Memory B cell (primary cell): ENCODE measurements at regions not wholly inside any gene's neighbourhood (a gene's known extent, or its start where the extent isn't known, plus 50 kb on each side); places are given as distances from the start of the nearest gene placed in this dataset.
"Not testable (repeated sequence)": the region's sequence is repeated elsewhere in the genome, so short reads cannot be mapped to it uniquely, and the experiment has no call there.

Experiments used
- ATAC-seq: fragments of 150-1000 bp; cut with Tn5 transposase; 2 replicates; pipeline ENCODE4 v1.10.0; 2021; ENCODE audit warnings: low read depth, mild to moderate bottlenecking, moderate library complexity
- DNase-seq, 2 donors: peaks; one replicate each; pipeline ENCODE4 v3.0.0; 2022; ENCODE audit warnings: low spot score in 2 of 2
- H3K27ac Mint-ChIP-seq: one replicate; pipeline ENCODE4 v1.8.0; 2022; ENCODE audit warnings: mild to moderate bottlenecking, moderate library complexity, mixed read lengths
- H3K27me3 Mint-ChIP-seq: one replicate; pipeline ENCODE4 v1.8.0; 2022; ENCODE audit warnings: mixed read lengths
- H3K36me3 Mint-ChIP-seq: one replicate; pipeline ENCODE4 v1.8.0; 2022; ENCODE audit warnings: mild to moderate bottlenecking, mixed read lengths
- H3K4me1 Mint-ChIP-seq: one replicate; pipeline ENCODE4 v1.8.0; 2022; ENCODE audit warnings: mixed read lengths
- H3K4me3 Mint-ChIP-seq: one replicate; pipeline ENCODE4 v1.8.0; 2022; ENCODE audit warnings: mild to moderate bottlenecking, moderate library complexity, mixed read lengths
- H3K9me3 Mint-ChIP-seq: one replicate; pipeline ENCODE4 v1.8.0; 2022; ENCODE audit warnings: mixed read lengths

DNA sequence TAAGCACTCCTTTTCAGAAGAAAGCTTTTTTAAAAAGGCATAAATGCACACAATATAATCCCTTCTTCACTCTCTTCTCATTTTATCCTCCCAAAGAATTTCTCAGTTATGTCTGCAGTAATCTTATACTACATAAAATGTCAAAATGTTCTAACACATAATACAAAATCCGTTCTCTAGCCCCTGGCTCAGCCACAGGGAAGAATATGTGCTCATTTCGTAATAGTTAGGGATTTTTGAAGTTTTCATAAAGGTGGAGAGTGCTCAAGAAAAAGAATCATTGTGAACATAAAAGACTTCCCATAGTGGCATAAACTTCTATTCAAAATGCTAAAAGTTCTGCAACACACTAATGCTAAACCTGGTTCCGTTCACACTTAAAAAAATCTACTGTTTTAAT, 1410.7 kb upstream of the C9orf72 start:
- no peaks in the 10 kb centered on the region for H3K27me3 Mint-ChIP-seq
- no peaks in the 10 kb centered on the region for H3K36me3 Mint-ChIP-seq
- H3K9me3 Mint-ChIP-seq: peaks cover 4% of the 10 kb centered on the region
- DNase-seq: no peak
- H3K4me3 Mint-ChIP-seq: no peak overlapping the region
- no peak for ATAC-seq
- H3K27ac Mint-ChIP-seq: no peak overlapping the region
- H3K4me1 Mint-ChIP-seq: no peaks in the 10 kb centered on the region

DNA sequence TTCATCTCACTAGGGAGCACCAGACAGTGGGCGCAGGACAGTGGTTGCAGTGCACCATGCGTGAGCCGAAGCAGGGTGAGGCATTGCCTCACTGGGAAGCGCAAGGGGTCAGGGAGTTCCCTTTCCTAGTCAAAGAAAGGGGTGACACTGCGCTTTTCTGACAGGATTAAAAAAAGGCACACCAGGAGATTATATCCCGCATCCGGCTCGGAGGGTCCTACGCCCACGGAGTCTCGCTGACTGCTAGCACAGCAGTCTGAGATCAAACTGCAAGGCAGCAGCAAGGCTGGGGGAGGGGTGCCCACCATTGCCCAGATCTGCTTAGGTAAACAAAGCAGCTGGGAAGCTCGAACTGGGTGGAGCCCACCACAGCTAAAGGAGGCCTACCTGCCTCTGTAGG, 1416.7 kb upstream of the C9orf72 start:
- H3K27ac Mint-ChIP-seq, DNase-seq, H3K27me3 Mint-ChIP-seq, H3K36me3 Mint-ChIP-seq, H3K9me3 Mint-ChIP-seq, H3K4me1 Mint-ChIP-seq, ATAC-seq, H3K4me3 Mint-ChIP-seq: not testable (repeated sequence)

DNA sequence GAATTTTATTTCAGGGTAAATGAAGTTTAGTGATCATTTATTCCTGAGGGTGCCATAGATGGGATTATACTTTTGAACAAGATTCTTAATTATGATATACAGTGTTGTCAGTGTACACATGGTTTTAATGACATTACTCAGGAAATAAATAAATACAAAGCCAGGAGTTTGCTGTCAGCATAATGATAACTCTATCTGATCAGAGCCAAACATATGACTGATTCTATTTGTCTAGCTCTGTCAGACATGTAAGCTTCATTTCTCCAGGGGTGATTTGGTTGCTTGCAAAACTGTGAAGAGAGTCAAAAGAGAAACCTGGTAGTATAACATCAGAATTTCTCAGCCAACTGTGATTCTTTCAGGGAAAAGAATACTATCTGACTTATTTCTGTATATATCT, 1425.8 kb upstream of the C9orf72 start:
- Mint-ChIP-seq H3K36me3 (no peaks in the 10 kb centered on the region), H3K27me3 (no peaks in the 10 kb centered on the region), H3K27ac (no peak overlapping the region), H3K4me3 (no peak overlapping the region), H3K4me1 (no peaks in the 10 kb centered on the region), H3K9me3 (no peaks in the 10 kb centered on the region)
- DNase-seq (no peak), ATAC-seq (no peak)

DNA sequence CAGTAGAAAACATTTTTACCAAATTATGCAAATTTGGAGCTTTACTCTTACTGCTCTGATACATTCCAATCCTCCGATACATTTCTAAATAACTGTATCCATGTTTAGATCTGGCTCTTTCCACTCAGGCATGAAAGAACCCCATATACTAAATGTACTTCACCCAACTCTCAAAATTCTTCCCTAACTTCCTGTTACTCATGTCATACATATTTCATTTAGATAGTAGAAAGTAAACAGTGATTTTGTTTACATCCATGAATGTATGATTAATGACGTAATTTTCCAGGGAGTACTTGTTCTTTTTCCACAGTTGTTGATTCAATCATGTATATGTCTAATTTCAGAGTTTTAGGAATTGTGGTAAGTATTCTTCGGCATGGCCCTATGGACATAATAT, 1426.5 kb upstream of the C9orf72 start:
- Mint-ChIP-seq H3K4me3 (no peak overlapping the region), H3K27ac (no peak overlapping the region), H3K4me1 (no peaks in the 10 kb centered on the region), H3K27me3 (no peaks in the 10 kb centered on the region), H3K36me3 (no peaks in the 10 kb centered on the region), H3K9me3 (no peaks in the 10 kb centered on the region)
- DNase-seq (no peak), ATAC-seq (no peak)

- no peaks in the 10 kb centered on the region for H3K4me1 Mint-ChIP-seq
- DNase-seq (no peak), ATAC-seq (no peak)
- H3K9me3 Mint-ChIP-seq: no peaks in the 10 kb centered on the region
- H3K4me3 Mint-ChIP-seq: no peak overlapping the region
- H3K27ac Mint-ChIP-seq: no peak overlapping the region
- H3K27me3 Mint-ChIP-seq: no peaks in the 10 kb centered on the region
- H3K36me3 Mint-ChIP-seq: no peaks in the 10 kb centered on the region
Observed at GRCh38 chr9:29001006-29001405, 1427.7 kb upstream of the C9orf72 start.

GRCh38 chr9:29004988-29005387, 1431.7 kb upstream of the C9orf72 start:
- Mint-ChIP-seq H3K4me1 (no peaks in the 10 kb centered on the region), H3K27me3 (no peaks in the 10 kb centered on the region), H3K9me3 (peaks cover 5% of the 10 kb centered on the region), H3K36me3 (no peaks in the 10 kb centered on the region), H3K27ac (no peak overlapping the region), H3K4me3 (no peak overlapping the region)
- ATAC-seq (no peak), DNase-seq (no peak)

GRCh38 chr9:29006628-29007027, 1433.3 kb upstream of the C9orf72 start:
- Mint-ChIP-seq H3K27me3 (no peaks in the 10 kb centered on the region), H3K36me3 (no peaks in the 10 kb centered on the region), H3K4me3 (no peak overlapping the region), H3K9me3 (peaks cover 5% of the 10 kb centered on the region), H3K4me1 (no peaks in the 10 kb centered on the region), H3K27ac (no peak overlapping the region)
- no peak for DNase-seq
- ATAC-seq: no peak

DNA sequence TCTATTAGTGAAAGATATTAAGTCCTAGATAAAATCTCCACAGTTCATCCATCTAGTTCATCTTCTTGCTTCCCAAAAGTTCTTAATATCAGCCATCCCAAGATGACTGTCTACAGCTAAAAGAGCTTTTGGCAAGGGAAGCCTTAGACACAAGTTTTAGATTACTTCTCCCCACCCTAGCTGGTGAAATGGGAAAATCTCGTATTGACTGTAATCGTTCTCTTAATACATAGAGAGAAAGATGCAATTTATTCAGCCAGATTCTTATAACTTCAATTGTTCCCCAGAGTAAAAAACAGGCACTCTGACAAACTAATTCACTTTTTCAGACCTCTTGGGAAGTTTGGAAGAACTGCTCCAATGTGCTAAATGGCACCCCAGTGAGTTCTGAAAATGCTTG, 1439.6 kb upstream of the C9orf72 start:
- H3K27ac Mint-ChIP-seq: no peak overlapping the region
- no peaks in the 10 kb centered on the region for H3K4me1 Mint-ChIP-seq
- no peak overlapping the region for H3K4me3 Mint-ChIP-seq
- ATAC-seq (no peak), DNase-seq (no peak)
- H3K36me3 Mint-ChIP-seq: no peaks in the 10 kb centered on the region
- H3K27me3 Mint-ChIP-seq: no peaks in the 10 kb centered on the region
- peaks cover 7% of the 10 kb centered on the region for H3K9me3 Mint-ChIP-seq

DNA sequence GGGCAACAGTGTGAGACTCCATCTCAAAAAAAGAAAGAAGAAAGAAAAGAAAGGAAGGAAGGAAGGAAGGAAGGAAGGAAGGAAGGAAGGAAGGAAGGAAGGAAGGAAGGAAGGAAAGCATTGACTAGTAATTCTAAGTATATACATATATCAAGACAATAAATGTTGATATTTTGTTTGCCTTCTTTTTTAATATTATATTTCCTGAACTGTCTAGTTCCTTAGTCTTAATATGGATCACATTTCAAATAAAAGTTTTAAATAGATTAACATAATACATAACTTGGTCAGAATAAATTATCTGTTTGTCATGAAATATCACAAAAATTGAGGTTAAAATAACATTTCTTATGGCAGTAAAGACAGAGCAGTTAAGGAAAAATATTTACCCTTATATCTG, 1448.4 kb upstream of the C9orf72 start:
- DNase-seq (no peak), ATAC-seq (no peak)
- H3K27me3 Mint-ChIP-seq: no peaks in the 10 kb centered on the region
- no peaks in the 10 kb centered on the region for H3K4me1 Mint-ChIP-seq
- H3K9me3 Mint-ChIP-seq: peaks cover 7% of the 10 kb centered on the region
- H3K36me3 Mint-ChIP-seq: no peaks in the 10 kb centered on the region
- no peak overlapping the region for H3K27ac Mint-ChIP-seq
- H3K4me3 Mint-ChIP-seq: no peak overlapping the region

GRCh38 chr9:29038332-29038731, 1465.1 kb upstream of the C9orf72 start:
- DNase-seq (no peak), ATAC-seq (no peak)
- Mint-ChIP-seq H3K4me3 (no peak overlapping the region), H3K27me3 (no peaks in the 10 kb centered on the region), H3K27ac (no peak overlapping the region), H3K36me3 (no peaks in the 10 kb centered on the region), H3K9me3 (peaks cover 2% of the 10 kb centered on the region), H3K4me1 (no peaks in the 10 kb centered on the region)

DNA sequence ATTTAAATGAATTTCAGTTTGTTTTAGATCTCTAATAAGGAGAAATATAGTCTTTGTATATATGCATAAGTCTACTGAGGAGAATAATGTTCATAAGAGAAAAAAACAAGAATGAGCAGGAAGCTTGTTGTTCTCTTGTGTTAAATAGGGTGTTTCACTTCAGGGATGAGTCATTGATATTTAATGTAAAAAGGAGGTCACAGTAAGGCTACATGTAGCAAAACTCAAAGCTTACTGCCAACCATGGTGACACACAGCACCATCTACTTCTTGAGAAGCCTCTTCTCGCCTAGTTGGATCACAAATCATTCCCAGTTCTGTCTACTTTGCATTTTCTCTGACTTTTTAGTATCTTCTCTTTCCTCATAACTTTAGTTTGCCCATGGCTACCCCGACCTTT, 1466.0 kb upstream of the C9orf72 start:
- H3K36me3 Mint-ChIP-seq: no peaks in the 10 kb centered on the region
- H3K9me3 Mint-ChIP-seq: peaks cover 2% of the 10 kb centered on the region
- no peaks in the 10 kb centered on the region for H3K4me1 Mint-ChIP-seq
- H3K4me3 Mint-ChIP-seq: no peak overlapping the region
- no peak for DNase-seq
- H3K27ac Mint-ChIP-seq: no peak overlapping the region
- no peaks in the 10 kb centered on the region for H3K27me3 Mint-ChIP-seq
- ATAC-seq: no peak

DNA sequence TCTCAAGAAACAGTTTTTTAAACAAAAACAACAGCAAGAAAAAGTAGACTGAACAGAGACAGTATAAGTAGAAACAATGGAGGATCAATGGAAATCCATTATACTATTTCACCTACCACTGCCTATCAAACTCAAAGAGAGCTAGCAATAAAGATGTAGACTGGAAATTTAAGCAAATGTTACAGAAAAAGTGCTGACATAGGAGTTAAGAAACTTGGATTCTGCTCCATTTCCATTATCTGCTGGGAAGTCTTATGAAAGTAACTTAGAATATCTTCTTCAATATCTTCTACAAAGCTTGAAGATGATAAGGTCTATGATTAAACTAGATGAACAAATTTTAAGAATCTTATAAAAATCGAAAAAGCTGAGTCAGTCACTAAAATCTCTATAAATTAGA, 1469.8 kb upstream of the C9orf72 start:
- ATAC-seq (no peak), DNase-seq (no peak)
- Mint-ChIP-seq H3K27me3 (no peaks in the 10 kb centered on the region), H3K9me3 (no peaks in the 10 kb centered on the region), H3K4me1 (no peaks in the 10 kb centered on the region), H3K4me3 (no peak overlapping the region), H3K27ac (no peak overlapping the region), H3K36me3 (no peaks in the 10 kb centered on the region)

GRCh38 chr9:29044959-29045358, 1471.7 kb upstream of the C9orf72 start:
- Mint-ChIP-seq H3K4me3 (no peak overlapping the region), H3K27me3 (no peaks in the 10 kb centered on the region), H3K27ac (no peak overlapping the region), H3K4me1 (no peaks in the 10 kb centered on the region), H3K36me3 (no peaks in the 10 kb centered on the region), H3K9me3 (no peaks in the 10 kb centered on the region)
- DNase-seq (no peak), ATAC-seq (no peak)

- Mint-ChIP-seq H3K27me3 (no peaks in the 10 kb centered on the region), H3K36me3 (no peaks in the 10 kb centered on the region)
Observed at GRCh38 chr9:29060041-29060440, 1486.8 kb upstream of the C9orf72 start.

GRCh38 chr9:29062446-29062845, 1489.2 kb upstream of the C9orf72 start:
- Mint-ChIP-seq H3K27ac (no peak overlapping the region), H3K27me3 (no peaks in the 10 kb centered on the region), H3K36me3 (no peaks in the 10 kb centered on the region), H3K9me3 (peaks cover 4% of the 10 kb centered on the region), H3K4me1 (no peaks in the 10 kb centered on the region), H3K4me3 (no peak overlapping the region)
- DNase-seq: no peak
- ATAC-seq: no peak

More at GRCh38 chr9:29060041-29060440, 1486.8 kb upstream of the C9orf72 start:
- DNase-seq: no peak
- Mint-ChIP-seq H3K4me1 (no peaks in the 10 kb centered on the region), H3K4me3 (no peak overlapping the region), H3K27ac (no peak overlapping the region), H3K9me3 (peaks cover 7% of the 10 kb centered on the region)
- no peak for ATAC-seq

GRCh38 chr9:29063031-29063430, 1489.8 kb upstream of the C9orf72 start:
- Mint-ChIP-seq H3K27me3 (no peaks in the 10 kb centered on the region), H3K4me3 (no peak overlapping the region), H3K36me3 (no peaks in the 10 kb centered on the region), H3K9me3 (peaks cover 3% of the 10 kb centered on the region), H3K4me1 (no peaks in the 10 kb centered on the region), H3K27ac (no peak overlapping the region)
- ATAC-seq (no peak), DNase-seq (no peak)
